ENCODE measurements at regions not wholly inside any gene's neighbourhood (a gene's known extent, or its start where the extent isn't known, plus 50 kb on each side); places are given as distances from the start of the nearest gene placed in this dataset.

DNA sequence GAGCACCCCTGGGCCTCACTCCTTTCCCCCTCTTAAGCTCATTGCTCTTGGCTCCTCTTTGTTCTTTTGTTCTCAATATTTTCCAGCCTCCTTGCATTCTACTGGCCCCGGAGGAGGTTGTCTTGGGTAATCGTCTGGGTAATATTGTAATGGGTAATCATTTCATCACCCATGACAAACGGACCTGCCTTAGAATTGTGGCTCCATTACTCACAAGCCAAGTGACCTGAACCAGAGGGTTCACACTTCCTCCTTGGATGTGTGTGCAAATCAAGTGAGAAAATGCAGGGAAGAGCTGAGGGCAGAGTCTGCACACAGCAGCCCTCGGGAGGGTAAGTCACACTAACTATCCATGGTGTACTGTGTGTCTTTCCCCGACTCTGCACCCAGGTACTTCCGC lies 305.0 kb downstream of the BUD13 start:
- TF ChIP-seq POLR2A (IDR thresholded peaks at IDR 0.05) (no peak), CTCF (IDR thresholded peaks at IDR 0.05) (no peak)
